Choroid plexus epithelial cell (primary cell): ENCODE measurements at regions not wholly inside any gene's neighbourhood (a gene's known extent, or its start where the extent isn't known, plus 50 kb on each side); places are given as distances from the start of the nearest gene placed in this dataset.

Source experiments
- DNase-seq: peaks from one replicate; pipeline ENCODE4 v3.0.0-alpha.2; 2010; ENCODE audit warnings: low read depth
- H3K4me3 ChIP-seq: 2 replicates; pipeline ENCODE4 v1.5.1; 2011; ENCODE audit warnings: low read depth, mild to moderate bottlenecking, control low read depth, low read length, moderate library complexity
- TF ChIP-seq, protein P1 (sequence below): conservative IDR thresholded peaks from 2 replicates; pipeline ENCODE4 v1.5.1; 2011; ENCODE audit warnings: low read depth, mild to moderate bottlenecking, control low read depth, inconsistent platforms, low read length, moderate library complexity

DNA sequence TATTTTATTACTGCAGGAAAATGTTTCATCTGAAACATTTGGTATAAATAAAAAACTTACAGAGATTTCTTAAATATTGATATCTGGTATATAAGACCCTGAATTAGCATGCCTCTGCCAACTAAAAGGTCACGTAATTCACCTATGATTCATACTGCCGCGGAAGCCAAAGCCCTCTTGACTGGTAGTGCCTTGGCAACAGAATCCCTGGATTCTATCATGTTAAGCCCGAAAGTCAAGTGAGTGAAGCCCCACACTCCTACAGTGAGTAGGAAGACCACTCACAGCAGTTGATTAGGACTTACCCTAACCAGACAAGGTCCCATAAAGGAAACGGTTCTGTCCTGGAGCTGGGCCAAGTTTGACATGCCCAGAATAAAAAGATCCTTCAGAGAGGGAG, 175.6 kb upstream of the NREP start:
- H3K4me3 ChIP-seq: no peak overlapping the region
- TF ChIP-seq, protein P1, sequence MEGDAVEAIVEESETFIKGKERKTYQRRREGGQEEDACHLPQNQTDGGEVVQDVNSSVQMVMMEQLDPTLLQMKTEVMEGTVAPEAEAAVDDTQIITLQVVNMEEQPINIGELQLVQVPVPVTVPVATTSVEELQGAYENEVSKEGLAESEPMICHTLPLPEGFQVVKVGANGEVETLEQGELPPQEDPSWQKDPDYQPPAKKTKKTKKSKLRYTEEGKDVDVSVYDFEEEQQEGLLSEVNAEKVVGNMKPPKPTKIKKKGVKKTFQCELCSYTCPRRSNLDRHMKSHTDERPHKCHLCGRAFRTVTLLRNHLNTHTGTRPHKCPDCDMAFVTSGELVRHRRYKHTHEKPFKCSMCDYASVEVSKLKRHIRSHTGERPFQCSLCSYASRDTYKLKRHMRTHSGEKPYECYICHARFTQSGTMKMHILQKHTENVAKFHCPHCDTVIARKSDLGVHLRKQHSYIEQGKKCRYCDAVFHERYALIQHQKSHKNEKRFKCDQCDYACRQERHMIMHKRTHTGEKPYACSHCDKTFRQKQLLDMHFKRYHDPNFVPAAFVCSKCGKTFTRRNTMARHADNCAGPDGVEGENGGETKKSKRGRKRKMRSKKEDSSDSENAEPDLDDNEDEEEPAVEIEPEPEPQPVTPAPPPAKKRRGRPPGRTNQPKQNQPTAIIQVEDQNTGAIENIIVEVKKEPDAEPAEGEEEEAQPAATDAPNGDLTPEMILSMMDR: no peak
- DNase-seq: no peak

DNA sequence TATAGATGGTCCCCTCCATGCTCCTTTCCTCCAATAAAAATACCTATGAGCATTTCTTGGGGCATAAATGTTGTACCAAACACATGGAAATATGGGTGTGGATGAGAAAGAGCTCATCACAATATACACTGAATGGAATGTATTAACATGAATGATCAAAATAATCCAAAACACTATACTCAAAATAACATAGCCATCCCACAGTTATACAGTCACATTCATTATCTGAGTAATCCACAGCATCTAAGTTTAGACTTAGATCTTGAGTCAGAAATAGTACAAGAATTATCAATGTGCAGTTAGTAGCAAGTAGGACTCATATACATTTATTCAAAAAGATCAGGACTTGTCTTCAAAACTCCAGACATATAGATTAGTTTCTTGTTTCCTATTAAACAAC, 175.2 kb upstream of the NREP start:
- TF ChIP-seq, protein P1: no peak
- H3K4me3 ChIP-seq: no peak overlapping the region
- no peak for DNase-seq

DNA sequence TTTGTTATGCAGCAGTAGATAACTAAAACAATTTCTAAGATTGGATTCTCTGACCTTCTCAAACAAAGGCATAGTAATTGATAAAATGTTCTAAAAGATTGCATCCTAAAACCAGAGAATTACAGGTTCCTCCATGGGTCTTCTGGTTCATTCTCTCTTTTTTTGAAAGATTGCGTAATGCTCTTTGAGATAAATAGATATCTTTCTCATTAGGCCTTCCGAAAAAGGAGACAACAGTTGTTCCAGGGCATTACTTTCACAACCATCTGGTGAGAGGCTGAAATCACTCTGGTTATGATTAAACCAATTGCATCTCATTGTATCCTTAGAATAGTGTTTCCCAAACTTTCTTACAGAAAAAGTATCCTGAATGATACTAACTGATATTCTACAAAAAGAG, 174.7 kb upstream of the NREP start:
- no peak for DNase-seq
- TF ChIP-seq, protein P1: no peak
- no peak overlapping the region for H3K4me3 ChIP-seq

DNA sequence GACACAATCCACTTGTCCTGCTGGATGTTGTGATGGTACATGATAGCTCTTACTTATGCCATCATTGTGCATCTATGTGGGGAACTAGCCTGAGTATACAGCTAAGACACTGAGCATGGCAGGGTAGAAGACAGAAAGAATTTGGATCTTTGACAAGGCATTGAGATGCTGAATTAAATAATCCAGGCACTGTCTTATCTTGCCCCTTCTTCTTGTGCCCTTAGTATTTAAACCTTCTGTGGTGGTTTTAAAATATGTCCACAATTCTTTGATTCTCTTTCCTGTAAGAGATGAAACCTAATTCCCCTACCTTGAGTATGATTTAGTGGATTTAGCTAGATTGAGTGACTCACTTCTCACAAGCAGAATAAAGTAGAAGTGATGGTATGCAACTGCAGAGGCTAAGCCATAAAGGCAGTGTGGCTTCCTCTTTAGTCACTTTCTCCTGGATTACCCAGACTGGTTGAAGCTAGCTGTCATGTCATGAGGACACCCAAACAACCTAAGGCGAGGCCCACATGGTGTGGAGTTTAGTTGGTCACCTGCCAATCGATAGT, 174.0 kb upstream of the NREP start:
- TF ChIP-seq, protein P1: no peak
- peak; percentile 56 for DNase-seq
- H3K4me3 ChIP-seq: no peak overlapping the region

DNA sequence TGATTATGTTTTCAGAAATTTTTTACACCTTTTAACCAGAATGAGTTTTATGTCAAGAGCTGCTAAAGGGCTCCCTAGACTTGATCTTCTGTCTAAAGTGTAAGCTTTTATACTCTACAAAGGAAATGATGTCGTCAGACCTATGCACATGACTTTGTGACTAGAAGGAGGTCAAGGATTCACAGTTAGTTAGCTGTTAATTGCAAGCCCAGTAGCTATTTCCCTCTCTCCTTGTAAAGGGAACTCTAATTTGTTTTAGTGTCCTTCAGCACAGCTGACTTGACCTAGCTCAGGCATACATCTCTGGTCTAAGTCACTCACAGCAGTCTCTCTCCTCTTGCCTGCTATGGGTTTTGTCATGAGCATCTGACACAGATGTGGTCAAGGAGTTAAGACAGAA, 173.5 kb upstream of the NREP start:
- no peak overlapping the region for H3K4me3 ChIP-seq
- TF ChIP-seq, protein P1: no peak
- DNase-seq: peak; percentile 33

DNA sequence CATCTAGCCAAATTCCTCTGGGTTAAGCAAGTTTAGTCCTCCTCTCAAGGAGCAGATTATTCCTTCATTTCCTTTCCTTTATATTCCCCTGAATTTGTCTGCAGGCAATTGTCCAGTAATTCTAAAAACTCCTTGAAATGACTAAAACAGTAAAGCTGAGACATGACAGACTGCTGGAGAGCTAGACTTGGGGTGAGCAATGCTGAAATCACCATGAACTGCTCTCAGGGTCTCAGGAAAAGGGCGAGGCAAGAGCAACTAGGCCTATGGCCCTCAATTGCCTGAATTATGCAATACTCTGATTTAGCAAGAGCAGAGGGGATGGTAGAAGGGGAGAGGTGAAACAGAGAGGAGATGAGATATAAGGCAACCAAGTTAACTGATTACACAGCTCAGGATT, 172.9 kb upstream of the NREP start:
- TF ChIP-seq, protein P1: no peak
- DNase-seq: peak; percentile 74
- H3K4me3 ChIP-seq: no peak overlapping the region

DNA sequence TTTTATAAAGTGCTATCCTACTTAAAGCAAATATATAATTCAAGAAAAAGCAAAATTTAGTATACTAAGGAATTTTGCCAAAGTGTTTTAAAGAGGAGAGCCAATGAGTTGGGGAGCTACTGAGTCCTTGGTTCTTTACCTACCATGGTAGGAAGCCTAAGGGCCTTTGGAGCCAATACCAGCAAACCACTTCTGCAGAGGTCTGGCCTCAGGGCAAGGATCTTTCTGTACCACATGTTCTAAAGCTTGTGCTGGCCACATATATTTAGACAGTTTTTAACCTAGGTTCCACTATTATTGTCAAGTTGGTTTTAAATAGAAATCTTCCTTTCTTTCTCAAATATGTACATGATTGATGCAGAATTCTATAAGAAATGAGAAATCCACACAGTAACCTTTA, 172.3 kb upstream of the NREP start:
- no peak for DNase-seq
- TF ChIP-seq, protein P1: no peak
- no peak overlapping the region for H3K4me3 ChIP-seq
